SK-N-MC (cell line): ENCODE measurements at regions not wholly inside any gene's neighbourhood (a gene's known extent, or its start where the extent isn't known, plus 50 kb on each side); places are given as distances from the start of the nearest gene placed in this dataset.
"Not testable (repeated sequence)": the region's sequence is repeated elsewhere in the genome, so short reads cannot be mapped to it uniquely, and the experiment has no call there.

ENCODE experiments used
- DNase-seq: peaks from one replicate; pipeline ENCODE4 v3.0.0-alpha.2; 2011; ENCODE audit warnings: low read depth, low spot score
- H3K27ac ChIP-seq: fragments of 200-600 bp; sonication (generic); 2 replicates; pipeline ENCODE4 v1.5.1; 2016; ENCODE audit warnings: mixed run types
- H3K36me3 ChIP-seq: fragments of 200-600 bp; sonication (generic); 2 replicates; pipeline ENCODE4 v1.6.1; 2017; ENCODE audit warnings: antibody characterized with exemption, low read length, mixed read lengths; ENCODE audit not compliant: insufficient read depth
- H3K4me3 ChIP-seq: fragments of 200-600 bp; sonication (generic); 2 replicates; pipeline ENCODE4 v1.5.1; 2016
- H3K9ac ChIP-seq: fragments of 200-600 bp; sonication (generic); 2 replicates; pipeline ENCODE4 v1.8.0; 2017; ENCODE audit warnings: mixed run types, mixed read lengths; ENCODE audit not compliant: insufficient read length
- H3K9me3 ChIP-seq: fragments of 200-600 bp; sonication (generic); 2 replicates; pipeline ENCODE4 v1.6.1; 2017; ENCODE audit warnings: low read depth, mild to moderate bottlenecking, antibody characterized with exemption, low read length, moderate library complexity, mixed read lengths
- EZH2 ChIP-seq: fragments of 200-600 bp; sonication (generic); IDR thresholded peaks from one replicate; pipeline ENCODE4 v1.6.1; 2017; ENCODE audit warnings: antibody characterized with exemption
- FOXP2 ChIP-seq: optimal IDR thresholded peaks from 2 replicates; pipeline ENCODE3; 2011; ENCODE audit warnings: mild to moderate bottlenecking, moderate library complexity; ENCODE audit not compliant: insufficient read depth; ENCODE audit errors: extremely low read length, control extremely low read depth
- POLR2AphosphoS5 ChIP-seq: IDR thresholded peaks from 2 replicates; pipeline ENCODE4 v1.6.1; 2012; ENCODE audit warnings: mild to moderate bottlenecking, low read depth, low read length, borderline replicate concordance

- Histone ChIP-seq H3K36me3 (no peaks in the 10 kb centered on the region), H3K9ac (no peak overlapping the region), H3K27ac (no peak overlapping the region), H3K4me3 (no peak overlapping the region), H3K9me3 (no peaks in the 10 kb centered on the region)
- DNase-seq: no peak
- no peak for TF ChIP-seq FOXP2
- TF ChIP-seq POLR2AphosphoS5: no peak
- no peak for TF ChIP-seq EZH2
Observed at GRCh38 chr2:228916416-228917090, 354.5 kb downstream of the PID1 start.

DNA sequence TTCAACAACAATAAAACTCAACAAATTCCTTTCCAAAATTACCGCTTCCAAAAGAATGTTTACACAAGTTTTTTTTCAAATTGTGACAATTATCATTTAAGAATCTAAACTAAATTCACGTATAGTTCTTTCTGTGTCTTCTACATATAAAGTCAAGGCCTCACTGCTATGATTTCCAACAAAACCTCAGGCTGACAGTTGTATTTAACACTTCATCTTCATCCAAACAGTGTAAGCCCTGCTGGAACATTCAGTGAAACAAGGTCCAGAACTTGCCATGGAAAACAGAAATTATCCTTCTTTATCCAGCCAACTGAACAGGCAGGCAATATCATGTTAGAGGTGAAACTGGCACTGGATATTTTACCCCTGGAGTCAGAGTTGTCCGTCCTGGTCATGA lies 357.9 kb downstream of the PID1 start:
- Histone ChIP-seq H3K9me3 (no peaks in the 10 kb centered on the region), H3K9ac (no peak overlapping the region), H3K36me3 (no peaks in the 10 kb centered on the region), H3K27ac (no peak overlapping the region), H3K4me3 (no peak overlapping the region)
- no peak for TF ChIP-seq EZH2
- TF ChIP-seq FOXP2: no peak
- TF ChIP-seq POLR2AphosphoS5: no peak
- DNase-seq: no peak

- H3K9me3 ChIP-seq, DNase-seq, H3K4me3 ChIP-seq, H3K9ac ChIP-seq, H3K27ac ChIP-seq, H3K36me3 ChIP-seq: not testable (repeated sequence)
Observed at GRCh38 chr2:228910872-228911271, 360.2 kb downstream of the PID1 start.

DNA sequence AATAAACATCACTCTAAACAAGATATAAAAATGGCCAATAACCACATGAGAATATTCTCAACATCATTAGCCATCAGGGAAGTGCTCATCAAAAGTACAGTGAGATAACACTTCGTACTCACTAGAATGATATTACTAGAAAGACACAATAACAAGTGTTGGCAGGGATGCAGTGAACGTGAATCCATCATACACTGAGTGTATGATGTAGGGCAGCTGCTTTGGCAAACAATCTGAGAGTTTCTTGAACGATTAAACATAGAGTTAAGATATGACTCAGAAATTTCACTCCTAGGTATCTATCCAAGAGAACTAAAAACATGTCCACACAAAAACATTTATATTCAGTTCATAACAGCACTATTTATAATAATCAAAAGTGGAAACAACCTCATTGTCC lies 368.9 kb downstream of the PID1 start:
- H3K36me3 ChIP-seq: no peaks in the 10 kb centered on the region
- DNase-seq: no peak
- no peak overlapping the region for H3K27ac ChIP-seq
- TF ChIP-seq EZH2 (no peak), FOXP2 (no peak), POLR2AphosphoS5 (no peak)
- H3K9ac ChIP-seq: no peak overlapping the region
- no peaks in the 10 kb centered on the region for H3K9me3 ChIP-seq
- no peak overlapping the region for H3K4me3 ChIP-seq

- Histone ChIP-seq H3K36me3 (no peaks in the 10 kb centered on the region), H3K9ac (no peak overlapping the region), H3K27ac (no peak overlapping the region), H3K9me3 (no peaks in the 10 kb centered on the region), H3K4me3 (no peak overlapping the region)
- no peak for TF ChIP-seq FOXP2
- TF ChIP-seq POLR2AphosphoS5: no peak
- TF ChIP-seq EZH2: no peak
- no peak for DNase-seq
Observed at GRCh38 chr2:228901531-228901930, 369.6 kb downstream of the PID1 start.

DNA sequence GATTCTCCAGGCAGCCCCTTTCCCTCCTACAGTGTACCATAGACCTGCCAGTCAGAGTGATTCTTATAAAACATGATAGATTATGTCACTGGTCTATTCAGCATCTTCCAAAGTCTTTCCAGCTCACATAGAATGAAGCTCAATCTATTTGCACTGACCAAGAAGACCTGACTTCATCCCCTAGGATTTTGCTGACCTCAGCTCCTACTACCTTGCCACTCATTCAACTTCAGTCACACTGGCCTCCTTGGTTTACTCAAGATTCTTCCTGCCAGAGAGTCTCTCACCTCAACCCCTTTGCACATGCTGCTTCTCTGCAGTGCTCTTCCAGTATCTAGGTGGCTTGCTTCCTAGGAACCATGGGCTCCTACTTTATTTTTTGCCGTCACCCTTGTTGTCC lies 392.9 kb downstream of the PID1 start:
- no peaks in the 10 kb centered on the region for H3K36me3 ChIP-seq
- H3K27ac ChIP-seq: no peak overlapping the region
- TF ChIP-seq EZH2: no peak
- no peak for TF ChIP-seq POLR2AphosphoS5
- TF ChIP-seq FOXP2: no peak
- DNase-seq: no peak
- peaks cover 3% of the 10 kb centered on the region; the same call in 1 of the 2 replicates for H3K9me3 ChIP-seq
- no peak overlapping the region for H3K4me3 ChIP-seq
- H3K9ac ChIP-seq: no peak overlapping the region

DNA sequence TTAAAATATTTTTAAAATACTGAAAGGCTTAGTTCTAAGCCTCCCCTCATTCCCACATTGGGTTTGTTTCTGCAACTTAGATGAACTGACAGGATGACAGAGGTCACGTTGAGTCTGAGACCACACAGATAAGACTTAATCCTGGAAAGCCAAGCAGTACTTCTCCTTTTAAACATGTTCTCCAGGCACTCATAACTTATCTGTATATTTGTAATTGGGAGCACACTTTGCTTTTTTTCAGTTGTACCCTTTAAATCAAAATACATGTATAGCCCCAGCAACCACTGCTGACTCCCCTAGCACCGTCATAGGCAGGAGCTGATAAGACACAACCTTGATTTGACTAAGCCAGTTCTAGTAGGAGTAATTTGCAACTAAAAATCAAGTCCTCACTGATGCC lies 394.8 kb downstream of the PID1 start:
- TF ChIP-seq POLR2AphosphoS5 (no peak), EZH2 (no peak), FOXP2 (no peak)
- H3K9me3 ChIP-seq: peaks cover 3% of the 10 kb centered on the region; the same call in 1 of the 2 replicates
- no peak for DNase-seq
- peak overlapping the region; percentile 74; the same call in 1 of the 2 replicates for H3K27ac ChIP-seq
- no peaks in the 10 kb centered on the region for H3K36me3 ChIP-seq
- H3K4me3 ChIP-seq: no peak overlapping the region
- H3K9ac ChIP-seq: no peak overlapping the region

GRCh38 chr2:228875152-228875900 lies 395.8 kb downstream of the PID1 start:
- Histone ChIP-seq H3K4me3 (peak overlapping the region; percentile 61), H3K36me3 (no peaks in the 10 kb centered on the region), H3K27ac (peak overlapping the region; percentile 74), H3K9ac (peak overlapping the region; percentile 28), H3K9me3 (peaks cover 3% of the 10 kb centered on the region; the same call in 1 of the 2 replicates)
- DNase-seq: peak; percentile 87
- TF ChIP-seq EZH2 (no peak), POLR2AphosphoS5 (peak; percentile 54; the same call in 1 of the 2 replicates), FOXP2 (no peak)
